ENCODE measurements at regions not wholly inside any gene's neighbourhood (a gene's known extent, or its start where the extent isn't known, plus 50 kb on each side); places are given as distances from the start of the nearest gene placed in this dataset.

DNA sequence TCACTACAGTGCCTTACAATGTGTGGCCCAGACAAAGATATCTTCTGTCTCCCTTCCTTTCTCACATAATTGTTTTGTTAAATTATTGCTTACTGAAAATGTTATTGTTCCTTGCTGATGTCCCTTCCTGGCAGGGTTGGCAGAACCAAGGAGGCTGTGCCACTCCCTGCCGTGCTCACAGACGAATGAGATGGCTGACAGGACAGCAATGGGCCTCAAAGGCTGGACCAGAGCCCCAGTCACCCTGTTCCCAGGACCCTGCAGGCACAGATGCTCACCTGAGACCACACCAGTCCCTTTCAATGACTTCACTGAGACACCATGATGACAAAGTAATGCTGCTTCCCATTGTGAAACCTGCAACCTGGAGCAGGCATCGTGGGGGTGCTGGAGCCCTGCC is 375.1 kb downstream of the HACE1 start:
- H3K9me3 ChIP-seq = no peaks in the 10 kb centered on the region
- H3K27me3 ChIP-seq = no peaks in the 10 kb centered on the region
- no peaks in the 10 kb centered on the region for H3K36me3 ChIP-seq (ENCODE audit: low read depth, missing control alignments)
- 82 to 98% methylated on average over 3 of the region's 3 CpGs for WGBS, 2 donors
- H3K4me1 ChIP-seq = no peaks in the 10 kb centered on the region
- no peak overlapping the region for H3K27ac ChIP-seq
- DNase-seq = no peak
- intact Hi-C loops (cut with DNase I; ENCODE audit: low total_unique reads) = no loop called here
- no peak overlapping the region for H3K4me3 ChIP-seq
- no peak for TF ChIP-seq POLR2A (IDR thresholded peaks at IDR 0.05)
- TF ChIP-seq, protein P1, sequence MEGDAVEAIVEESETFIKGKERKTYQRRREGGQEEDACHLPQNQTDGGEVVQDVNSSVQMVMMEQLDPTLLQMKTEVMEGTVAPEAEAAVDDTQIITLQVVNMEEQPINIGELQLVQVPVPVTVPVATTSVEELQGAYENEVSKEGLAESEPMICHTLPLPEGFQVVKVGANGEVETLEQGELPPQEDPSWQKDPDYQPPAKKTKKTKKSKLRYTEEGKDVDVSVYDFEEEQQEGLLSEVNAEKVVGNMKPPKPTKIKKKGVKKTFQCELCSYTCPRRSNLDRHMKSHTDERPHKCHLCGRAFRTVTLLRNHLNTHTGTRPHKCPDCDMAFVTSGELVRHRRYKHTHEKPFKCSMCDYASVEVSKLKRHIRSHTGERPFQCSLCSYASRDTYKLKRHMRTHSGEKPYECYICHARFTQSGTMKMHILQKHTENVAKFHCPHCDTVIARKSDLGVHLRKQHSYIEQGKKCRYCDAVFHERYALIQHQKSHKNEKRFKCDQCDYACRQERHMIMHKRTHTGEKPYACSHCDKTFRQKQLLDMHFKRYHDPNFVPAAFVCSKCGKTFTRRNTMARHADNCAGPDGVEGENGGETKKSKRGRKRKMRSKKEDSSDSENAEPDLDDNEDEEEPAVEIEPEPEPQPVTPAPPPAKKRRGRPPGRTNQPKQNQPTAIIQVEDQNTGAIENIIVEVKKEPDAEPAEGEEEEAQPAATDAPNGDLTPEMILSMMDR (IDR thresholded peaks at IDR 0.05) = no peak

DNA sequence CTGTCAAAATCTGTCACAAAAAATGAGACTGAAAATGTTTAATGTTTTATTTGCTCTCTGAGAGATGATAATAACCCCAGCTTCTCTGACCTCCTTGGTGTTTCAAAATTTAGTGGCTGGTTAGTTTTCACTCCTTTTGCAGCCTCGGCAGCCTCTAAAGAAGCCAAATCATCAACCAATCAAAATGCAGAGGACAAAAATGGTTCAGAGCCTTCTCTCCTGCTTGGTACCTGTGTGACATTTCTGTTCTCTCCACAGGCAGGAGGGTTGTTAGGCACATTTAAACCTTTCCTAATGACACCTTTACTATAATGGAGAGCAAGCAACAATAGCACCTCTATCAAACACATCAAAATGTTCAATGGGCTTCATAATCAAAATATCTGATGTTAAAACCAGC is 375.5 kb downstream of the HACE1 start:
- 72 to 87% methylated on average over 1 of the region's 1 CpG for WGBS, 2 donors
- Histone ChIP-seq H3K27ac (no peak overlapping the region), H3K36me3 (ENCODE audit: low read depth, missing control alignments) (no peaks in the 10 kb centered on the region), H3K27me3 (no peaks in the 10 kb centered on the region), H3K9me3 (no peaks in the 10 kb centered on the region), H3K4me3 (no peak overlapping the region), H3K4me1 (no peaks in the 10 kb centered on the region)
- intact Hi-C loops (cut with DNase I; ENCODE audit: low total_unique reads) = no loop called here
- TF ChIP-seq, protein P1 (IDR thresholded peaks at IDR 0.05) = no peak
- no peak for TF ChIP-seq POLR2A (IDR thresholded peaks at IDR 0.05)
- no peak for DNase-seq

DNA sequence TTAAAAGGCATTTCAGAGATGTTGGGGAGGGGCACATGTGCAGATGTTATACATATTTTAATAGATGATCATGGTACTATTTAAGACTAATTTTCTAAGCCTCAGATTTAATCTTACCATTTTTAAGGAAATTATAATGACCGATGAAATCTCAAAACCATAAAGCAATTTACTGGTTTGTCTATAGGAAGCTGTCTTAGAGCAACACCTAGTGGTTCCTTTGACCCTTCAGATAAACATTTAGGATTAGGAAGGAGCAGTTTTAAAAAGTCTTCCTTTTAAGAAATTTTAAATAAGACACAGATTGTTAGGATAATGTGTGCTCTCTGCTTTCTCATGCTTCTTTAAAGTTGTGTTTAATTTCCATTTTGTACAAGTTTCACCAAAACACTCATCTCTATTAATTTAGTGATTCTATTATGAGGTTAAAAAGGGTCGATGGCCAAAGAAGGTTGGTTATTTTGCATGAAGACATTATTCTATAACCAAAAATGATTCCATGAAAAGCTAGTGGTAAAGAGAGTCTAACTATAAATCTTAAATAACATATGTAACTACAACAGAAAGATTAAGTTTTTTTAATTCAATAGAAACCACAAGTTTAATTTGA is 376.4 kb downstream of the HACE1 start:
- no peak for TF ChIP-seq POLR2A (IDR thresholded peaks at IDR 0.05)
- TF ChIP-seq, protein P1 (IDR thresholded peaks at IDR 0.05) = peak in 1 of 3 experiments; percentile 16
- H3K36me3 ChIP-seq (ENCODE audit: low read depth, missing control alignments) = no peaks in the 10 kb centered on the region
- no peaks in the 10 kb centered on the region for H3K4me1 ChIP-seq
- DNase-seq = no peak
- no peaks in the 10 kb centered on the region for H3K27me3 ChIP-seq
- H3K27ac ChIP-seq = no peak overlapping the region
- H3K4me3 ChIP-seq = no peak overlapping the region
- H3K9me3 ChIP-seq = no peaks in the 10 kb centered on the region
- intact Hi-C loops (cut with DNase I; ENCODE audit: low total_unique reads) = no loop called here
- WGBS, 2 donors = 21 to 31% methylated on average over 2 of the region's 2 CpGs

DNA sequence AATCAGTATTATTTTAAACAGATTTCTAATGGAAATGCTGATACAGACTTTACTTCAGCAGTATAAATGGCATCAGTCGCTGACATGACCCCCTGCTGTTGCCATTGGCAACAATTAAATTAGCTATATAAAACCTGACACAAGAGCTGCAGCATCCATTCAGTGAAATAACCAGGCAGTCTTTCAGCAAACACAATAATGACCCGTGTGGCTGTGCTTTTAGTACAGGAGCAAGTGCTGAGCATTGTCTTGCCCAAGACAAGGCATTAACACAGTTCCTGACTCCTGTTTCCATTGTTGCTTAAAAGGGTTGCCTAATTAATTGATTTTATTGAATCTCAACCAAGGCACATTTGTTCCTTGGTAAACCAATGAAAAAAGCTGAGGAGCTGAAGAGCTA is 382.1 kb downstream of the HACE1 start:
- no peaks in the 10 kb centered on the region for H3K27me3 ChIP-seq
- no peaks in the 10 kb centered on the region for H3K4me1 ChIP-seq
- H3K4me3 ChIP-seq = no peak overlapping the region
- intact Hi-C loops (cut with DNase I; ENCODE audit: low total_unique reads) = no loop called here
- TF ChIP-seq, protein P1 (IDR thresholded peaks at IDR 0.05) = no peak
- no peak for TF ChIP-seq POLR2A (IDR thresholded peaks at IDR 0.05)
- DNase-seq = no peak
- no peak overlapping the region for H3K27ac ChIP-seq
- WGBS, 2 donors = 80 to 95% methylated on average over 2 of the region's 2 CpGs
- H3K9me3 ChIP-seq = no peaks in the 10 kb centered on the region
- H3K36me3 ChIP-seq (ENCODE audit: low read depth, missing control alignments) = no peaks in the 10 kb centered on the region

DNA sequence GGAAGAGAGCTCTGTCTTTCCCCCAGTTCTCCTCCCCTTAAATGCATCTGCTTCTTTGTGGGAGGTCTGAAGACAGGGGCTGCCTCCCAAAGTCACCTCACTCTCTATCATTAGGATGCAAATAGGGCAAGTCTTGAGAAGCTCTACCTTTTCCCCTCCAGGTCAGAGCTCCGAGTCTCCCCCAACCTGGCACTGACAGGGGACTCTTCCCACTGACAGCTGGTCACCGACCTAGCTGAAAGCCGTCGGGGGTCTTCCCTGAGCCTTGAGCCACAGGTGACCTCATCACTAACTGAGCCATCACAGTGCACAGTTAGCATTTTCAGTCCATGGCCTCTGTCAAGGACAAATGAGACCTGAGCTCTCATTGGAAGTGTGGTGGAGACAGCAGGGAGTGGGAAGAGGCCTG is 386.7 kb downstream of the HACE1 start:
- H3K4me3 ChIP-seq = no peak overlapping the region
- H3K4me1 ChIP-seq = no peaks in the 10 kb centered on the region
- H3K27ac ChIP-seq = no peak overlapping the region
- intact Hi-C loops (cut with DNase I; ENCODE audit: low total_unique reads) = no loop called here
- TF ChIP-seq POLR2A (IDR thresholded peaks at IDR 0.05) = no peak
- TF ChIP-seq, protein P1 (IDR thresholded peaks at IDR 0.05) = no peak
- WGBS, 2 donors = 43 to 44% methylated on average over 4 of the region's 4 CpGs
- no peak for DNase-seq
- H3K27me3 ChIP-seq = no peaks in the 10 kb centered on the region
- no peaks in the 10 kb centered on the region for H3K9me3 ChIP-seq
- H3K36me3 ChIP-seq (ENCODE audit: low read depth, missing control alignments) = no peaks in the 10 kb centered on the region

Data from testis (tissue), 2 donors.